Spleen (tissue), 7 donors: ENCODE measurements at regions not wholly inside any gene's neighbourhood (a gene's known extent, or its start where the extent isn't known, plus 50 kb on each side); places are given as distances from the start of the nearest gene placed in this dataset.

Experiments
- POLR2AphosphoS5 ChIP-seq, 3 donors: sonication (generic); formaldehyde crosslinking; IDR thresholded peaks; one replicate each; pipeline ENCODE4 v1.5.1; 2017; ENCODE audit warnings: antibody characterized with exemption in 3 of 3
- TF ChIP-seq, protein P1 (sequence below), 11 experiments: fragments of 200-600 bp in 7 of 11; fragments of 450-650 bp in 4 of 11; sonication (generic) in 4 of 11; IDR thresholded peaks in 8 of 11; conservative IDR thresholded peaks in 3 of 11; 1 replicate in 7 of 11; 2 replicates in 4 of 11; pipeline versions ENCODE4 v1.4.0 to v1.8.0; 2016 to 2021; ENCODE audit warnings: antibody characterized with exemption in 11 of 11, inconsistent platforms in 4 of 11, mild to moderate bottlenecking in 1 of 11
- donor health status: DM: no; HTN: no; CAD: no; lungs with moderate emphysema.
- donor health status: DM: no; HTN: no; CAD: no.
- donor health status: DM: no; HTN: no; CAD: no.

DNA sequence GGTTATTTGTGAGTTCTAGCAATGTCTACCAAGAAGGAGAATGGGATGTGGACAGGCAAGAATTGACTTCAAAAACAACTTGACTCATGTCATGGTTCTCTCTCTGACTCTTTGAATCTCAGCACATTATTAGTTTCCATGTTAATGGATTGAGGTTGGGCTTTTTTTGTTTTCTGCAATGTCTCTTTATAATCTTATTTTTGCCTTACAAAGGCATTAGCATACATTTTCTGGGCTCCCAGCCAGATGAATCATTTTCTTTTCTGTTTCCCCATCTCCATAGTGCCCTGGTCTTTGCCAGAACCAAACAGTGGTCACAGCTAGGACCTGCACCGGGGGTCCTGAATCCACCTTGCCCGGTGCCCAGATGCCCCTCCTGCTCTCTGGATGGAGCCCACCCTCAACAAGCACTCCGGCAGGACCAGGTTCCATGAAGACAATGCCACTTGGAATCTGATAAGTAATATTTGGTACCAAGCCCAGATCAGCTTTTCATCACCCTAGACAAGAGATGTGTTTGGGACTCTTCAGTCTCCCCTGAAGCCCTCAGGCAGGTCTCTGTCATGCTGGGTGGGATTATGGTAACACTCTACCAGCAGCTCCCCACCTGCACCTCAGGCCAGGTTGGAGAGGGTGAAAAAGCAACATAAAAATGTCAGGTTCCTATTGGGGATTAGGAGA, 266.7 kb upstream of the SULF2 start:
- TF ChIP-seq, protein P1, sequence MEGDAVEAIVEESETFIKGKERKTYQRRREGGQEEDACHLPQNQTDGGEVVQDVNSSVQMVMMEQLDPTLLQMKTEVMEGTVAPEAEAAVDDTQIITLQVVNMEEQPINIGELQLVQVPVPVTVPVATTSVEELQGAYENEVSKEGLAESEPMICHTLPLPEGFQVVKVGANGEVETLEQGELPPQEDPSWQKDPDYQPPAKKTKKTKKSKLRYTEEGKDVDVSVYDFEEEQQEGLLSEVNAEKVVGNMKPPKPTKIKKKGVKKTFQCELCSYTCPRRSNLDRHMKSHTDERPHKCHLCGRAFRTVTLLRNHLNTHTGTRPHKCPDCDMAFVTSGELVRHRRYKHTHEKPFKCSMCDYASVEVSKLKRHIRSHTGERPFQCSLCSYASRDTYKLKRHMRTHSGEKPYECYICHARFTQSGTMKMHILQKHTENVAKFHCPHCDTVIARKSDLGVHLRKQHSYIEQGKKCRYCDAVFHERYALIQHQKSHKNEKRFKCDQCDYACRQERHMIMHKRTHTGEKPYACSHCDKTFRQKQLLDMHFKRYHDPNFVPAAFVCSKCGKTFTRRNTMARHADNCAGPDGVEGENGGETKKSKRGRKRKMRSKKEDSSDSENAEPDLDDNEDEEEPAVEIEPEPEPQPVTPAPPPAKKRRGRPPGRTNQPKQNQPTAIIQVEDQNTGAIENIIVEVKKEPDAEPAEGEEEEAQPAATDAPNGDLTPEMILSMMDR (IDR thresholded peaks at IDR 0.05 in 8 of 11, conservative IDR thresholded peaks at IDR 0.05 in 3 of 11): no peak
- no peak for TF ChIP-seq POLR2AphosphoS5 (IDR thresholded peaks at IDR 0.05)
